KMS-11 (cell line): ENCODE measurements at regions not wholly inside any gene's neighbourhood (a gene's known extent, or its start where the extent isn't known, plus 50 kb on each side); places are given as distances from the start of the nearest gene placed in this dataset.

Experiments
- H2AFZ ChIP-seq: fragments of 200-600 bp; sonication (generic); 2 replicates; pipeline ENCODE4 v1.6.1; 2016; ENCODE audit warnings: antibody characterized with exemption, mixed run types, low read depth
- H3K27ac ChIP-seq: fragments of 200-600 bp; sonication (generic); 2 replicates; pipeline ENCODE4 v1.6.1; 2016; ENCODE audit warnings: mild to moderate bottlenecking, mixed run types
- H3K27me3 ChIP-seq: fragments of 200-600 bp; sonication (generic); 2 replicates; pipeline ENCODE4 v1.6.1; 2017; ENCODE audit warnings: mild to moderate bottlenecking, low read depth, mixed run types, moderate library complexity; ENCODE audit not compliant: insufficient read depth
- H3K36me3 ChIP-seq: fragments of 200-600 bp; sonication (generic); 2 replicates; pipeline ENCODE4 v1.6.1; 2017; ENCODE audit warnings: mild to moderate bottlenecking, mixed run types; ENCODE audit not compliant: insufficient read depth
- H3K4me1 ChIP-seq: fragments of 200-600 bp; sonication (generic); 2 replicates; pipeline ENCODE4 v1.6.1; 2016; ENCODE audit warnings: mild to moderate bottlenecking, low read depth, mixed run types; ENCODE audit not compliant: poor library complexity, severe bottlenecking
- H3K4me2 ChIP-seq: fragments of 200-600 bp; sonication (generic); 2 replicates; pipeline ENCODE4 v1.7.0; 2016; ENCODE audit warnings: mild to moderate bottlenecking, mixed run types
- H3K4me3 ChIP-seq: fragments of 200-600 bp; sonication (generic); IDR thresholded peaks from 2 replicates; pipeline ENCODE4 v1.6.1; 2017; ENCODE audit warnings: low read depth, low read length, mixed read lengths; ENCODE audit not compliant: insufficient read depth
- H3K79me2 ChIP-seq: fragments of 200-600 bp; sonication (generic); 2 replicates; pipeline ENCODE4 v1.6.1; 2016; ENCODE audit warnings: low read depth, mixed run types; ENCODE audit not compliant: insufficient read depth
- H3K9ac ChIP-seq: fragments of 200-600 bp; sonication (generic); 2 replicates; pipeline ENCODE4 v1.6.1; 2016; ENCODE audit warnings: mild to moderate bottlenecking, mixed run types
- H4K20me1 ChIP-seq: fragments of 200-600 bp; sonication (generic); 2 replicates; pipeline ENCODE4 v1.6.1; 2016; ENCODE audit warnings: mild to moderate bottlenecking, mixed run types; ENCODE audit not compliant: insufficient read depth
- TF ChIP-seq, protein P1 (sequence below): fragments of 200-600 bp; sonication (generic); conservative IDR thresholded peaks from 2 replicates; pipeline ENCODE4 v1.6.1; 2017; ENCODE audit warnings: low read depth, mild to moderate bottlenecking, antibody characterized with exemption, low read length, moderate library complexity, mixed read lengths

DNA sequence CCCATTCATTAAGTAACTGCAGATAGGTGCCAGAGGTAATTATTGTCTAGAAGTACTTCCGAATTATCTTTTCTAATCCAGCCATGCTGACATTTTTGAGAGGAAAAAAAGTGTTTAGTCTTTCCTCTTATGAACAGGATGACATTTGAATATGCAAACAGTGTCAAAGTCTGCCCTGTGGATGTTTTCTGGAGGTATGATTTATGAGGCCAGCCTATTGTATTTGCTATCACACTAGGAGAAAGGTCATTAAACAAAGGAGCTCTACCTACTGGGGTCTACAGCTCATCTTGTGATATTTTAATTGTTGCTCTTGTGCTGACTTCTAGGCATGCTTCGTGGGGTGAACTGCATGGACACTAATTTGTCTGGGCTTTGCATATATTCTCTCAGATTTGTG is 559.7 kb upstream of the CAMK1G start:
- TF ChIP-seq, protein P1, sequence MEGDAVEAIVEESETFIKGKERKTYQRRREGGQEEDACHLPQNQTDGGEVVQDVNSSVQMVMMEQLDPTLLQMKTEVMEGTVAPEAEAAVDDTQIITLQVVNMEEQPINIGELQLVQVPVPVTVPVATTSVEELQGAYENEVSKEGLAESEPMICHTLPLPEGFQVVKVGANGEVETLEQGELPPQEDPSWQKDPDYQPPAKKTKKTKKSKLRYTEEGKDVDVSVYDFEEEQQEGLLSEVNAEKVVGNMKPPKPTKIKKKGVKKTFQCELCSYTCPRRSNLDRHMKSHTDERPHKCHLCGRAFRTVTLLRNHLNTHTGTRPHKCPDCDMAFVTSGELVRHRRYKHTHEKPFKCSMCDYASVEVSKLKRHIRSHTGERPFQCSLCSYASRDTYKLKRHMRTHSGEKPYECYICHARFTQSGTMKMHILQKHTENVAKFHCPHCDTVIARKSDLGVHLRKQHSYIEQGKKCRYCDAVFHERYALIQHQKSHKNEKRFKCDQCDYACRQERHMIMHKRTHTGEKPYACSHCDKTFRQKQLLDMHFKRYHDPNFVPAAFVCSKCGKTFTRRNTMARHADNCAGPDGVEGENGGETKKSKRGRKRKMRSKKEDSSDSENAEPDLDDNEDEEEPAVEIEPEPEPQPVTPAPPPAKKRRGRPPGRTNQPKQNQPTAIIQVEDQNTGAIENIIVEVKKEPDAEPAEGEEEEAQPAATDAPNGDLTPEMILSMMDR, result no peak
- no peak overlapping the region for H3K4me3 ChIP-seq

DNA sequence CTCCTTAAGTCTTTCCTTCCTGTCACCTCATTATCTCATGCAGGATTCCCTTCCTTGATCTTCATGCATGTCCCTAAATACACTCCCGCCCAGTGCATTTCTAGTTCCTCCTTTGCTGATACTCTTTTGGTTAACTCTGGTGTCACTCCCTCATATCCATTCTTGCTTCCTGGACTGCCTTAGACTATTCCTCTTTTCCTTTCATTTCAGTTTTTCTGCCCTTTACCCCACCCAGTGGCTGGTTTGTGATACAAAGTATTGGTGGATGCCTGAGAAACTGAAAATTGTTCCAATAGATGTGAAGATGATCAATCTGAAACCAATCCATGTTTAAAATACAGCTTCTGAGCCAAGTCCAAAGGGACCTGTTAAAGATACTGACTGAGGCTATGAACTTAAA is 553.8 kb upstream of the CAMK1G start:
- no peaks in the 10 kb centered on the region for H3K79me2 ChIP-seq
- H3K4me3 ChIP-seq, result no peak overlapping the region
- H3K9ac ChIP-seq, result no peak overlapping the region
- no peaks in the 10 kb centered on the region for H4K20me1 ChIP-seq
- H3K4me1 ChIP-seq, result no peaks in the 10 kb centered on the region
- TF ChIP-seq, protein P1, result no peak
- no peaks in the 10 kb centered on the region for H3K27me3 ChIP-seq
- no peak overlapping the region for H3K27ac ChIP-seq
- H2AFZ ChIP-seq, result no peak overlapping the region
- no peaks in the 10 kb centered on the region for H3K36me3 ChIP-seq
- H3K4me2 ChIP-seq, result no peak overlapping the region

More for the DNA sequence above, 559.7 kb upstream of the CAMK1G start:
- Histone ChIP-seq H2AFZ (no peak overlapping the region), H3K27me3 (no peaks in the 10 kb centered on the region), H3K27ac (no peak overlapping the region), H3K9ac (no peak overlapping the region), H4K20me1 (no peaks in the 10 kb centered on the region), H3K4me1 (no peaks in the 10 kb centered on the region), H3K36me3 (no peaks in the 10 kb centered on the region), H3K4me2 (no peak overlapping the region), H3K79me2 (no peaks in the 10 kb centered on the region)

DNA sequence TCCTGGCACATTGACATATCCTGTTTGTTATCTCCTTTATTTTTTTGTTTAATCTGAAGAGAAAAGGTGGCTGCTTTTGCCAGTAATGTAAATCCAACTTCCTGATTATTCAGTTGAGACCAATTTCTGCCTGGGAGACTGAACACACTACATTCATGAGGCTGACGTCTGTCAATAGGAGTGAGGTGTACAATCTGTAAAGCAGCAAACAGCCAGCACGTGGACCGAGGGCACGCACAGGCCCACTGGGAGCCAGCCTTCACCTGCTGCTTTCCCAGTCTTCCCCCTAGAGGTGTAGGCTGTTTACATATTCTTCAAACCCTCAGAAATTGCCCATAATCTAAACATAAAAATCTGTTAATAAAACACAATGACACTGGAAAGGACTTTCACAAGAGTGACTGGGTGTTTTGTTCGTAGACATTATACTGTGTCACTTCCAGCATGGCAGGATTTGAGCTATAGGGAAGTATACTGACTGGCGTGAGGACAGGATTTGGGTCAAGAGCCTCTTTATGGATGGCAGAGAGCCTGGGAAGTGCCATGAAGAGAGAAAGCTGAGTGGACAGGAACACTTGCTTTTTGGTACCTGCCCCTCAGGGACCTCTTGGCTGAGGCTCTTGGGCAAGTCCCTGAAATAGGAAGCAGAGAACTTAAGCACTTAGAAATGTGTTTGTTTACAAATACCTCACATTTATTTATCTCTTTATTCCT is 552.9 kb upstream of the CAMK1G start:
- Histone ChIP-seq H4K20me1 (no peaks in the 10 kb centered on the region), H3K4me2 (no peak overlapping the region), H3K36me3 (no peaks in the 10 kb centered on the region), H3K4me3 (no peak overlapping the region), H3K27ac (no peak overlapping the region), H2AFZ (no peak overlapping the region), H3K27me3 (no peaks in the 10 kb centered on the region), H3K9ac (no peak overlapping the region), H3K4me1 (no peaks in the 10 kb centered on the region), H3K79me2 (no peaks in the 10 kb centered on the region)
- TF ChIP-seq, protein P1, result no peak

DNA sequence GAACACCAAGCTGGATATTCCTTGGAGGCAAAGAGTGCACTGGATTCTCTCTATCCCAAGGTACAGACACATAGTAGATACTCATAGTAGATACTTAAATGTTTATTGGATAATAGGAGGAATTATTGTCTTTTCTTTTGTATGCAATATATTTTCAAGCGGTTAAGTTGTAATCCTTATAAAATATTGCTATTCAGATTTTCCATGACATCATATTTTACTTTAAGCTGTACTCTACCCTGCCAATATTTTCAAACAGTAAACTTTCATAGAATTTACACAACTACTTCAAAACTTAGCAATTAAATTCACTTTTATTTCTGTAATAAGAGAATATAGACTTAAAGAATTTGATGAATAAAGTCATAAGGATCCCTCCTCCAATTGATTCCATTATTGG is 546.5 kb upstream of the CAMK1G start:
- H3K79me2 ChIP-seq, result no peaks in the 10 kb centered on the region
- H3K36me3 ChIP-seq, result no peaks in the 10 kb centered on the region
- H4K20me1 ChIP-seq, result no peaks in the 10 kb centered on the region
- no peak overlapping the region for H3K9ac ChIP-seq
- H3K27ac ChIP-seq, result no peak overlapping the region
- H3K27me3 ChIP-seq, result no peaks in the 10 kb centered on the region
- H2AFZ ChIP-seq, result no peak overlapping the region
- peaks cover 7% of the 10 kb centered on the region for H3K4me1 ChIP-seq
- TF ChIP-seq, protein P1, result no peak
- no peak overlapping the region for H3K4me2 ChIP-seq
- no peak overlapping the region for H3K4me3 ChIP-seq
